AG08396 (cell line): ENCODE measurements at regions not wholly inside any gene's neighbourhood (a gene's known extent, or its start where the extent isn't known, plus 50 kb on each side); places are given as distances from the start of the nearest gene placed in this dataset.
"Not testable (repeated sequence)": the region's sequence is repeated elsewhere in the genome, so short reads cannot be mapped to it uniquely, and the experiment has no call there.

ENCODE experiments used
- DNase-seq: peaks from one replicate; pipeline ENCODE4 v3.0.0; 2012; ENCODE audit warnings: low spot score, mixed read lengths

DNA sequence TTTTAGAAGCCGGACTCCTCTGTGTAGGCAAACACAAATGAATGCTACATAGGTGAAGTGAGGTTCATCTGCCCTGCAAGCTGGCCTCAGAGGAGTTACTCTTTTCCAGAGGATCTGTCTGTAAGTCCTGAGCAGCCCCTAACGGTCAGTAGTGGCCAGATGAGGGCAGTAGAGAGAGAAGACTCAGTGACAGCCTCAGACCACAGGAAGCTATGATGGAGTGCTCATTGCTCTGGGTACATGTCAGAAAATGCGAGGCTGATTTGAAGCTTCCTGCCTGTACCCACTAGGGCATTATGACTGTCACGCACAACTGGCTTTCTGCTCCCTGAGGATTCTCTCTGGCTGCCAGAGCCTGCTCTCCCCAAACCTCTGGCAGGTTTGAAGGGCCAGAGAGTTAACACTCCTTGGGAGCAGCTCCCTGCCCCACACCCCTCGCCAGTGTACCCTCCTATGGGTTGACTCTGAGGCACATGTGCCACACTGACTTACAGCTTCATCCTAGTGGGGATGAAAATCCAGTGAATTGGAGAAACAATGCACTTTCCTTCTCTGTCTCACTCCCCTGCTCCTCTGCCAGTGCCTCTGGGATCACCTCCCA, 141.5 kb downstream of the GABRG2 start:
- no peak for DNase-seq

DNA sequence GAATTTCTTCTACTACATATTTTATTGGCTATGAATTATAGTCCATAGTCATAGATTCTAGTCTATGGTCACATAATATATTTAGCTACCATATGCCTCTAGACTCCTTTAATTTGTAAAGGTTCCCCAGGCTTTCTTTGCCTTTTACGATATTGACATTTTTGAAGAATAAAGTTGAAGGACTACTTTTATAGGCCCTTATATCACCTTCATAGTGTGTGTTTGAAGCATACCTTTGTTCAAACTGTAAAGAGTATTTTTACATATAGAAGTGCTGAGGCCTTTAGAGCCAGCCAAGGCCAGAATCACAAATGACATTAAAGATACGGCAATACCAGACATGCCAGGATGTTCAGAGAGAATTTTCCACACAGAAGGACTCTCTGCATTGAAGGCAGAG, 147.0 kb downstream of the GABRG2 start:
- no peak for DNase-seq

DNA sequence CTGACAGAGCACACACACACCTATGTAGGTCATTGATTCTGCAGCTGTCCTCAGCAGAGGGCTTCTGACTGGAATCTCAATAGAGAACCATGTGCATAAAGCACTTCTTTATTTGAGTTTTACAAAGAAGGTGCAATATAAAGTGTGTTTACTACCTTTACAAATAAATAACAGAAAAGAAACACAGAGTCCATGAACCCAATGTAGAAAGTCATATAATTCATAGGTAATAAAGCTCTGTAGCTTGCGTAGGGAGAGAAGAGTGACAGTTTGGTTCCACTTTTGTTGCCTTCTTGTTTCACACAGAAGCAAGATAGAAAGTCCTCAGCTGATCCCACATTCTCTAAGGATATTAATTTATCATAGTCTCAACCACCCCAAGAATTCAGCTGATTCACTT, 149.5 kb downstream of the GABRG2 start:
- no peak for DNase-seq

DNA sequence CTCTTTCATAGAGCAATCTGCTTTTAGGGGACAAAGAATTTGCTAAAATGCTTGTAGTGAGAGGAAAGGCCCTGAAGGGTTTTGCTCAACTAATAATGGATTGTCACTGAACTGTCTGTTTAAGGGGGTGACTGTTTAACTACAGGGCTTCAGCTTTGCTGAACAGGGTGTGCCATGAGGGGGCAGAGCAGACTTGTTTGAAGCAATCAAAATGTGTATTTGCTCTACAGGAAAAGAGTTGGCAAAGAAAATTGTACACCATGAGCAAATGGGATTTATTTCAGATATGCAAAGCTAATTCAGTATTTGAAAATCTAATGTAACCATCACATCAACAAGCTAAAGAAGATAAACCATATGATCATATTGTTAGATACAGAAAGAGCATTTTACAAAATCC, 154.3 kb downstream of the GABRG2 start:
- no peak for DNase-seq

DNA sequence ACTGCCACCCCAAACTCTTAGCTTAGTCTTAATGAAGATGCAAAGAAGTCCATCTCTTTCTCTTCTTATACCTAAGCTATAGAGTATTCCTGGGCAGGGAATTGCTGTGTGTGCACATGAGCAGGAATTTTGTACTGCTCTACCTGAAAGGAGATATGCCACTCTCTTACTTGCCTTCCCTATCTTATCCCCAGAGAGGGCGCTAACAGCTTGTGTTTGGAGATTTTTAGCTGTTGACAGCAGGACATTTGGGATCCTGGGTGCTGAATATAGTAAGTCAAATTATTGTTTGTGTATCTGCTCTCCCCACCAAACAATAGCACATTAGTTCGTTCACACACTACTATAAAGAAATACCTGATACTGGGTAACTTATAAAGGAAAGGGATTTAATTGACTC, 159.5 kb downstream of the GABRG2 start:
- no peak for DNase-seq

DNA sequence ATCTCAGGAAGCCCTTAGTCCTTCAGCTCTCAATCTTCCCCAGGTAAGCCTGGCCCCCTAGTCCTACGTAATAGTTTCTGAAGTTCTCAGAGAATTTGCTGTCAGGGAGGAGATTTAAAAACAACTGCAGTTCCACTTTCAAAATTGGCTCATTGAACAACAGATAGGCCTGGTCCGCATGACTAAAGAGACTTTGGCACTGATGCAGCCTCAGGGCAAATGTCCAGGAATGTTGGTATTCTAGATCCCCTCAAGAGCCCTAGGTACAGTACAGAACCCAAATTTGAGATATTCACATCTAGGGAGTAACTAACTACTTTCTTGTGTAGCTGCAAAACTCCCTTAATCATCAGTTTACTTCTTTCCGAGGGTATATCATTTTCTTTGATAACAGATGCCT, 162.8 kb downstream of the GABRG2 start:
- DNase-seq: no peak

DNA sequence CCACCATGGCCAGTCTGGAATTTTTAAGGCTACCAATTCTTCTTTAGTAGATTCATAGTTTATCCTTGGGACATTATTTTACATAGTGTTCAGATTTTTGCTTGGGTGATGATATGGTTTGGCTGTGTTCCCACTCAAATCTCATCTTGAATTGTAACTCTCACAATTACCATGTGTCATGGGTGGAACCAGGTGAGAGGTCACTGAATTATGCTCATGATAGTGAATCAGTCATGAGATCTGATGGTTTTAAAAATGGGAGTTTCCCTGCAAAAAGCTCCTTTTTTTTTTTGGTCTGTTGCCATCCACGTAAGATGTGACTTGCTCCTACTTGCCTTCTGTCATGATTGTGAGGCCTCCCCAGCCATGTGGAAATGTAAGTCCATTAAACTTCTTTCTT, 163.9 kb downstream of the GABRG2 start:
- DNase-seq: no peak

DNA sequence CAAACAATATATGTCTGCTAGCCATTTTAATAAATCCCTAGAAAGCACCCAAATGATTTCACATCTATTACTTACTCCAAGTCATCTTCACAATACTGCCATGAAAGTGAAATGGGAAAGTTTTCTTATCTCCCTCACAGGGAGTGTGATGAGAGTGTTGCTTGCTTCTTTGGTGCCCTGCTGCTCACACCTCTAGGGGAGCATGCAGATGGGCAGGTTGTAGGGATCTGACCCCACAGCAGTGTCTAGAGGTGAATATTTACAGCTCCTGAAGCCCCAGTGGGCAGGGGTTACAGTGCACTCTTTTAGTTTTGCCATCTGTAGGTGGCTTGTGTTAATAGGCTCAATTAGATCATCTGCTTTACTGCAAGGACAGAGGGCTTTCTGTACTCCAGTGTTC, 173.2 kb downstream of the GABRG2 start:
- no peak for DNase-seq

DNA sequence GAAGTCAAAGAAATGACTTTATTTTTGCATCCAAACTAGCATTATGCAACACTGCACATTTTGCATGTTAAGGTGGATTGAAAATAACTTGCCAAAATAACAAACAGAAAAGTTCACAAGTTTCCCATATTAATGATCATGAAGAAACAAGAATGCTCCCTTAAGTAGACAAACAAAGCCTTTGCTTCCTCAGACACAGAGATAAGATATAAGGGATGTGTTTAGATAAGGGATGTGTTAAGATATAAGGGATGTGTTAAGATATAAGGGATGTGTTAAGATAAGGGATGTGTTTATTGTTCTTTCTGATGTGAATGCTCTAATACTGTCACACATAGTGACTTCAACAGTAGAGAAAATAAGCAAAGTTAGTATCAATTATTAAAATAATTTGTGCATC, 174.8 kb downstream of the GABRG2 start:
- DNase-seq: no peak

DNA sequence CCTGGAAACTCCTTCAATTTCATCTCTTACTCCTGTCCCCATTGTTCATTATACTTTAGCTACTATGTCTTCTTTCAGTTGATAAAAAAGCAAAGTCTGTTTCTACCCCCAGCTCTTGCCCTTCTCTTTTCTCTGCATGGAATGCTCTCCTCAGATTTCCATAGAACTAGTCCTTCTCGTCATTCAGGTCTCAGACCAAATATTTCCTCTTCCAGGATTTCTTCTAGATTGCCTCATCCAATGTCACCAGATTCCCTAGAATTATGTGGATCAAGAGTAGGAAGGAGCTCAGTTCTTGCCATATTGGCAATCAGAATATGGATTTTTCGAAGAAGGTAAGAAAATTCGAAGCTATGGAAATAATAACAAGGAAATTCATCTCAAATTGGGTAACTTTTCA, 176.1 kb downstream of the GABRG2 start:
- no peak for DNase-seq

DNA sequence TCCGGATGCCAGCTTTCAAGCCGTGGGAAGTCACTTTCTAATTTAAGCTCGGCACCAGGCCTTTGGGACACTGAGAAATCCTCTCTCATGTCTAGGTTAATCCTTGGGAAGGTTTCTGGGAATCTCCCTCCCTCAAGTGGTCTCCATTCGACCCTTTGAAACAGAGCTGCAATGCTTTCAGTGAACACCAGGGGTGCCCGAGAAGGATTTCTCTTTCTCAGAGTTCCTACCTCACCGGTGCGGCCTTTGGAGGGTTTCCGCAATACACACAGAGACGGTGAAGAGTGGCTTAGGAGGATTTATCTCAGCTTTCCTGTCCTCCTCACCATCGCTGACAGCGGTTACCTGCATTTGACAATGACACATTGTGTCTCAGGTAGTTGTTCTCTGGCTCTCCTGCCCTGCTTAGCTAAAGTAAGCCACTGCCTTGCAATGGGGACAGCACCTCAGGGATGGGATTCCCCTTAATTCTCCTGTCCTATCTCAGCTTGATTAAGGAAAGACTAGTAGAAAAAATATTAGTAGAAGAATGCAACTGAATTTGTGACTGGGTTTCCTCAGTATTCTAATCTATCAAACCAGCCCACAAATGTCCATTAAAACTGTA, 180.6 kb downstream of the GABRG2 start:
- no peak for DNase-seq

DNA sequence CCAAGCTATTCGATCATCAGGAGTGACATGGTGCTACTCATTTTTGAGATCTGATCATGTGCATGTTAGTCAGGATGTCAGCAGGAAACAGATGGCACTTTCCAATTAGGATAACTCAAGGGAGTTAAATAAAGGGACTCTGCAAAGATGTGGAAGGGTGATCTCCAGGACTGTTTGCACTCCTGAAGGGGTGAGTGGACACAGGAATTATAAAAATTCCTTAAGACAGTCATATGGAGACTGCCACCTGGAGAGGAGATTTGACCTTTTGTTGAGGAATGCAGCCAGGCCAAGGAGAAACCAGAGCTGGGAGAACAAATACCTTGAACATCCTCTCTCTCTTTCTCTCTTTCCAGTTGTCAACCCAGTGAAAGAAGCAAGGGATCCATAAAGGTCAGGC, 189.1 kb downstream of the GABRG2 start:
- DNase-seq: no peak

DNA sequence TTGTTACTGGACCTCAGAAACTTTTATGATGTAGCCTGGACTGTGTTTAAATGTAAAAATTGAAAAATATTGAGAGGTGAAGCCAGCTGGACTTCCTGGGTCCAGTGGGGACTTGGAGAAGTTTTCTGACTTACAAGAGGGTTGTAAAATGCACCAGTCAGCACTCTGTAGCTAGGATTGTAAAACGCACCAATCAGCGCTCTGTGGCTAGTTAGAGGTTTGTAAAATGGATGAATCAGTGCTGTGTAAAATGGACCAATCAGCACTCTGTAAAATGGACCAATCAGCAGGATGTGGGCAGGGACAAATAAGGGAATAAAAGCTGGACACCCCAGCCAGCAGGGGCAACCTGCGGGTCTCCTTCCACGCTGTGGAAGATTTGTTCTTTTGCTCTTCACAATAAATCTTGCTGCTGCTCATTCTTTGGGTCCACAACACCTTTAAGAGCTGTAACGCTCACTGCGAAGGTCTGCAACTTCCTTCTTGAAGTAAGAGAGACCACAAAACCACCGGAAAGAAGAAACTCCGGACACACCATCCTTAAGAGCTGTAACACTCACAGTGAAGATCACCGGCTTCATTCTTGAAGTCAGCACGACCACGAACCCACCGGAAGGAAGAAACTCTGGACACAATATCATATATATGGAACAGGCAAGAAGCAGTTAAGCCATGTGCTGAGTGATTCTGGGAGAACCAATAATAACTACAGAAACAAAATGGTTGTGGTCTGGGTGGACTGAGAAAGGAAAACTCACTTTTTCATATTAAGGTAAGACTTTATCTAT, 201.3 kb downstream of the GABRG2 start:
- DNase-seq: no peak

DNA sequence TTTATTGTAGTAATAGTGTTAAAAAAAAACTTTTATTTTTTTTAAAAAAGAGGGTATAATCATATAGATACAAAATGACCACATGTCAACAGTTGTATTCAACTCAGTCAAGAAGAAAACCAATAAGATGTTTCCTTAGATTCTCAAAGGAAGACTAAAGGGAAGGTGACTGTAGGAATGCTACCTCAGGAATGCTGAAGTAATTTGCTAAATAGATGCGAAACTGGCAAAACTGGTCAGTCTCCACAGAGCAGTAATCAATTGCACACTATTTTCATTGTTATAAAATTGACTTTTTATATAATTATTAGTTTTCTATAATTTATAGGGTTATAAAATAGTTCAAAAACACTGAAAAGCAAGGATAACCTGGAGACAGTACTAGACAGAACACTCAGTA, 204.8 kb downstream of the GABRG2 start:
- no peak for DNase-seq

DNA sequence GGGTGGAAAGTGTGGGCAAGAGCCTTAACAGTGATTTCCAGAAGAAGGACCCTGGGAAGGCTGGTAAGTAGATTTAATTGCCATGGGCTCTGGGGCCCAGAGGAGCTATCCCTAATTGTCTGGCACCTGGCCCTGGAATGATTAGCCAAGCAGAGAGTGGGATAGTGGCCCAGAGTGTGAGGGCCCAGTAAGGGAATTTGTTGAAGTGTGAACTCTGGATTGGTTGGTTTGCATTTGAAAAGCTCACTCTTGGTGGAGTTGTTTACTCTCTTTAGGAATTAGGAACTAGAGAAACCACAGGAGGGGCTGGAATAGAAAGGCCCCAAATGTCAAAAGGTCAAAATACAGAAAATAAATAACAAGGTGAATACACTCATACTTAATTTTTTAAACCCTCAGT, 207.1 kb downstream of the GABRG2 start:
- DNase-seq: no peak

DNA sequence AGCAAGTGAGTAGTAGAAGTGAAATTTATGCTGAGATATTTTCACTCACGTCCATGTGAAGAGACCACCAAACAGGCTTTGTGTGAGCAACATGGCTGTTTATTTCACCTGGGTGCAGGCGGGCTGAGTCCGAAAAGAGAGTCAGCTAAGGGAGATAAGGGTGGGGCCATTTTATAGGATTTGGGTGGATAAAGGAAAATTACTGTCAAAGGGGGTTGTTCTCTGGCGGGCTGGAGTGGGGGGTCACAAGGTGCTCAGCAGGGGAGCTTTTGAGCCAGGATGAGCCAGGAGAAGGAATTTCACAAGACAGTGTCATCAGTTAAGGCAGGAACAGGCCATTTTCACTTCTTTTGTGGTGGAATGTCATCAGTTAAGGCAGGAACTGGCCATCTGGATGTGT, 207.8 kb downstream of the GABRG2 start:
- not testable (repeated sequence) for DNase-seq

DNA sequence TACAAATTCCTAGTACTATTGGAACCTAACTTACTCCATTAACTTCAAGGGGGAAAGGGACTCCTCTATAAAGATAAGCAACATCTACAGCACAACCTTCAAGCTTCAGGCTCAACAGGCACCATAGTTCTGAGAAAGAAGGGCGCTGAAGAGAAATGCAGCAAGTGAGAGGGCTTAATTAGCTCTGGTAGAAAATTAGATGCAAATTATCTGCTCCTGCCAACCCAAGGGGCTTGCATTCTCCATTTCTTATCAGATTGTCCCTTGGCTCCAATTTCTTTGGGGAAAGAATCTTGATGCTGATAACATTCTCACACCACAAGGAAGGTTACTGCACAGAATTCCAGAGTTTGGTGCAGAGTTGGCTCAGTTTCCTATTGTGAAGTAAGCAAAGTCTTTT, 214.6 kb downstream of the GABRG2 start:
- no peak for DNase-seq

DNA sequence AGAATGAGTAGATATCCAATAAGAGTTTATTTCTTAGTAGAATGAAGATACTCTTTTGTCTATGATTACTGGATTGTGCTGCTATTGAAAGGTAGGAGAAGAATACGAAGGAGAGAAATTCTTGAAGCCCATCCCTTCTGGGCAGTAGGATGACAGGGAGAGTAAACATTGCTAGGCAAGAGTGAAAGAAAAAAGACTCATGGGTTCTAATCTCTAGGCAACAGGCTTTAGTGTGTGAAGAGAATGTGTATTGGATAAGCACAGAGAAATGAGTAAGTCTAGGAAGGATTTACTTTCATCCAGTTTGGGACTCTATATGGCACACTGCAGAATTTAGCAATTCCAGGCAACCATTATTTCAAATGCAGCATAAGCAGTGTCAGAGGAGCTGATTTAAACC, 216.0 kb downstream of the GABRG2 start:
- no peak for DNase-seq

DNA sequence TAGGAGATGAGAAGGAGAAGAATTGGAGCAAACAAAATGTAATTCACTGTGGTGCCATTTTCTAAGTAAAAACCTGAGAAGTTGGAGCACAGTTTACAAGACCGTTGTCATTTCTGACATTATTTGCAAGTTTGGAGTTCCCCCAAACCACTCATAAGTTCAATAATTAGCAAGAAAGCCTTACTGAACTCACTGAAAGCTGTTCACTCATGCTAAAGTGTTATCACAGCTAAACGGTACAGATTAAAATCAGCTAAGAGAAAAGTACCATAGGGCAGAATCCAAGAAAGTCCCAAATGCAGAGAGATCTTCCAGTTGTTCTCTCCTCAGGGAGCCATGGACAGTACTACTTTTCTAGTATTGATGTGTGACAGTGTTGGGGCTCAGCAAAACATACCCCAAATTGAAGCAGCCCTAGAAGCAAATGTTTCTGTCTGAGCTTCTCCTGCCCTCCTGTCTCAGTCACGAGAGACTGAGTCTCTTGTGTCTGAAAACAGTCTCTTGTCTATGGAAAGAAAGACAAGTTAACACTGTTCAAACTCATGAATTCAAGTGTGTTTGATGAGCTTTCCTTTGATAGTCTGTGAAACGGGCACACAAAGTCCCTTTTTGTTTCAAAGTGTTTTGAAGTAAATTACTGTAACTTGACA, 221.2 kb downstream of the GABRG2 start:
- DNase-seq: no peak

DNA sequence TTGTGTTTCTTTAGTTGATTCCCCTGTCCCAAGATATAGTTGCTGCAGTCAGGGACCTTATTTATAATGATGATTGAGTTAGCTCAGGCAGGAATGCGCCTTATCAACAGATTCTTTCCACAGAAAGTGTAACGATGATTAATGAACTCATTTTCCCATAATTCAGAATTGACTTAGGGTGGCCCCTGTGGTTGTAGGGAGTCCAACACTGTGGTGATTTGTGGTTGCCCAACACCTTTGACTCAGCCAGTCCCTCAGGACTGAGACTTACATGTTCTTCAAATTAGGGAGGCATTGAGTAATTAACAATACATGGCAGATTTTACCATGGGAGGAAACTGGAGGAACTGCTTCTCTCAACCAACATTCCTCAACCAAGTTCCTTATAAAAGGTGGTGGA, 221.9 kb downstream of the GABRG2 start:
- no peak for DNase-seq

DNA sequence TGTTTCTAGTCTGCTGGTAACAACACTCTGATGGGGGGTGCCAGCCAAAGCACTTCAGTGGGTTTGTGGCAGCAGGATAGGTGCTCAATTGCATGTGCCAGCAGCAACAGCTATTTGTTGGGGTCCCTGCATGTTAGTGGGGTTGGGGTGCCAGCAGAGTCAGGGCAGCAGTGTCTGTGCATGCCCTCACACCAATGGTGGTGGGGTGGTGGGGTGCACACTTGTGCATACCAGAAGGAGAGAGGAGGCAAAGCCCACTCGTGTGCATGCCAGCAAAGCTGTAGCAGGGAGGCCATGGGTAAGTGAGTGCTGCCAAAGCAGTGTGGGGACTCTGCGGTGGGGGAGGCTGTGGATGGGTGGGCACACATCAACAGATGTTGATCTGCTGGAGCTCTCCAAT, 232.2 kb downstream of the GABRG2 start:
- DNase-seq: no peak

DNA sequence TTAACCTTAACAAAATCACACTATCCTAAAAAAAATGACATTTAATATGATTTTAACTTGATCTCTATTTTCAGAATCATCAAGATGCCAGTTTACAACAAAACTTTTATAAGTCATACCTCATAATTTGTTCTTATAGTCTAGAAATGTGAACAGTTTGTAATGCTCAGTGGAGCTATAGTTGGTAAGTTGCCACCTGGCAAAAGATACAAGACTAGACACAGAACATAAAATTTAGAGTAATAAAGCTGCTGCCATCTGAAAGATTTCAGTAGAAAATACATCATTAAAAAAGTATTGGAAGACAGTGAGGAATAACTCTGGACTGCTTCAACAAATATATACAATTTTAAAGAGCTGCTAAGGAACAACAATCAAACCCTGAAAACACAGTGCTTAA, 233.8 kb downstream of the GABRG2 start:
- DNase-seq: no peak

DNA sequence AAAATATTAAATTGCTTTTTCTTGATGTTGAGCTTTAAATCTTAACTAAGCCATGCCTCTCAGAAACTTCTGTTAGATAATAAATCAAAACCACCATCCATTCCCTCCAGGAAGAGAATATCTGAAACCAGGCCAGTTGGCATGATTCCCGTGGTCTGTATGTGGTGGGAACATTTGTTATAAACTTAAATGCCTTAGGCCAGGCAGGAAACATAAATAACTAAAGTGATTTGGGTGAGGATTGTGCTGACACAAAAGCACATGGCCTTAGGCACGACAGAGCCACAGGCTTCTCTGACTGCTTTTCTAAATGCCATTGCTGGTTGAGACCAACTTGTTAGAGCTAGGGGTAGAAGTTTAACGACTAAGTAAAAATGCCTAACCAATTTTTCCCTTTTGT, 255.9 kb downstream of the GABRG2 start:
- no peak for DNase-seq
